HEK293 (cell line): ENCODE measurements at regions not wholly inside any gene's neighbourhood (a gene's known extent, or its start where the extent isn't known, plus 50 kb on each side); places are given as distances from the start of the nearest gene placed in this dataset.

Experiments
- CTCF ChIA-PET: fragments of 350-600 bp; formaldehyde crosslinking; extraction: SDS; loops from one replicate; lab custom pipeline; 2021; ENCODE audit warnings: antibody characterized with exemption; lab: Yijun Ruan, JAX
- POLR2A ChIA-PET: fragments of 300-600 bp; formaldehyde crosslinking; extraction: SDS; loops from one replicate; lab custom pipeline; 2020; ENCODE audit warnings: antibody characterized with exemption, inconsistent platforms; lab: Yijun Ruan, JAX
- H3K27ac ChIP-seq: fragments of 200-500 bp; sonication (Bioruptor generic); 2 replicates; pipeline ENCODE4 v1.5.1; 2014; ENCODE audit warnings: low read depth, low read length, control low read depth, inconsistent platforms; ENCODE audit errors: extremely low read depth
- H3K36me3 ChIP-seq, 2 experiments: fragments of 200-500 bp in 1 of 2; sonication (Bioruptor generic) in 1 of 2; 1 replicate in 1 of 2; 2 replicates in 1 of 2; pipeline ENCODE4 v1.5.1; 2014 to 2017; ENCODE audit warnings: inconsistent platforms in 2 of 2, low read length in 2 of 2; ENCODE audit not compliant: control insufficient read depth in 2 of 2, insufficient read depth in 1 of 2
- H3K4me1 ChIP-seq: fragments of 200-500 bp; sonication (Bioruptor generic); 2 replicates; pipeline ENCODE4 v1.5.1; 2014; ENCODE audit warnings: mild to moderate bottlenecking, low read length, inconsistent platforms; ENCODE audit not compliant: control insufficient read depth, insufficient read depth
- H3K4me3 ChIP-seq: 2 replicates; pipeline ENCODE4 v1.5.1; 2011; ENCODE audit warnings: low read depth, mild to moderate bottlenecking, control low read depth, low read length, moderate library complexity
- H3K9me3 ChIP-seq: fragments of 200-500 bp; sonication (Bioruptor generic); 2 replicates; pipeline ENCODE4 v1.5.1; 2014; ENCODE audit warnings: low read depth, low read length, inconsistent platforms; ENCODE audit not compliant: control insufficient read depth, insufficient read depth
- BCL6B ChIP-seq: fragments of 450-650 bp; formaldehyde crosslinking; IDR thresholded peaks from 2 replicates; pipeline ENCODE4 v1.5.1; 2017; ENCODE audit warnings: missing biosample characterization, missing genetic modification characterization
- KLF10 ChIP-seq: fragments of 450-650 bp; IDR thresholded peaks from 2 replicates; pipeline ENCODE4 v1.5.1; 2018; ENCODE audit warnings: missing biosample characterization, mild to moderate bottlenecking, missing genetic modification characterization
- OSR2 ChIP-seq: fragments of 450-650 bp; formaldehyde crosslinking; IDR thresholded peaks from 2 replicates; pipeline ENCODE4 v1.5.1; 2016; ENCODE audit warnings: missing biosample characterization, missing genetic modification characterization
- PRDM4 ChIP-seq: fragments of 450-650 bp; formaldehyde crosslinking; IDR thresholded peaks from 2 replicates; pipeline ENCODE4 v1.5.1; 2017; ENCODE audit warnings: missing biosample characterization, missing genetic modification characterization
- ZBTB49 ChIP-seq: fragments of 450-650 bp; formaldehyde crosslinking; IDR thresholded peaks from 2 replicates; pipeline ENCODE4 v1.5.1; 2016; ENCODE audit warnings: missing biosample characterization, missing genetic modification characterization, low read depth
- ZFP69B ChIP-seq: fragments of 450-650 bp; formaldehyde crosslinking; IDR thresholded peaks from 2 replicates; pipeline ENCODE4 v1.5.1; 2016; ENCODE audit warnings: missing biosample characterization, missing genetic modification characterization
- ZNF280D ChIP-seq: fragments of 450-650 bp; formaldehyde crosslinking; IDR thresholded peaks from 2 replicates; pipeline ENCODE4 v1.5.1; 2016; ENCODE audit warnings: missing biosample characterization, missing genetic modification characterization
- ZNF394 ChIP-seq: fragments of 450-650 bp; formaldehyde crosslinking; IDR thresholded peaks from 2 replicates; pipeline ENCODE4 v1.5.1; 2016; ENCODE audit warnings: missing biosample characterization, missing genetic modification characterization, mild to moderate bottlenecking, moderate library complexity, borderline replicate concordance
- ZNF510 ChIP-seq: fragments of 450-650 bp; formaldehyde crosslinking; IDR thresholded peaks from 2 replicates; pipeline ENCODE4 v1.5.1; 2018; ENCODE audit warnings: mild to moderate bottlenecking, missing genetic modification characterization, missing biosample characterization; ENCODE audit not compliant: insufficient replicate concordance
- ZNF610 ChIP-seq: fragments of 450-650 bp; formaldehyde crosslinking; IDR thresholded peaks from 2 replicates; pipeline ENCODE4 v1.5.1; 2016; ENCODE audit warnings: missing biosample characterization, missing genetic modification characterization, borderline replicate concordance

- CTCF ChIA-PET = interaction anchor here (0.7 to 1.1 kb wide), 3 partner anchors 14 to 375 kb away, joined by 3 to 5 read pairs (median 3); no protein-coding TSS in a partner anchor
Measured at GRCh38 chr9:1474671-1475070, 424.5 kb downstream of the DMRT2 start.

More at GRCh38 chr9:1474671-1475070, 424.5 kb downstream of the DMRT2 start:
- no peak for TF ChIP-seq ZNF510 (tag by site-specific recombination)
- TF ChIP-seq ZNF610 (tag by site-specific recombination) = no peak
- TF ChIP-seq ZNF394 (tag by site-specific recombination) = peak; percentile 23; the same call in 1 of the 2 replicates
- TF ChIP-seq ZBTB49 = no peak
- TF ChIP-seq OSR2 = no peak
- no peak for TF ChIP-seq PRDM4 (tag by site-specific recombination)
- no peak for TF ChIP-seq ZNF280D (tag by site-specific recombination)
- TF ChIP-seq ZFP69B (tag by site-specific recombination) = no peak
- TF ChIP-seq KLF10 (tag by site-specific recombination) = no peak
- peak; percentile 23; the same call in 1 of the 2 replicates for TF ChIP-seq BCL6B
- H3K9me3 ChIP-seq = no peaks in the 10 kb centered on the region
- 0 out of 2 replicates have a peak overlapping the region, but pooled peaks have one; percentile 28 for H3K27ac ChIP-seq
- no peaks in the 10 kb centered on the region for H3K4me1 ChIP-seq
- no peak overlapping the region for H3K4me3 ChIP-seq
- POLR2A ChIA-PET = no interaction called here
- no peaks in the 10 kb centered on the region for H3K36me3 ChIP-seq
